ENCODE measurements at regions not wholly inside any gene's neighbourhood (a gene's known extent, or its start where the extent isn't known, plus 50 kb on each side); places are given as distances from the start of the nearest gene placed in this dataset.
"Not testable (repeated sequence)": the region's sequence is repeated elsewhere in the genome, so short reads cannot be mapped to it uniquely, and the experiment has no call there.

DNA sequence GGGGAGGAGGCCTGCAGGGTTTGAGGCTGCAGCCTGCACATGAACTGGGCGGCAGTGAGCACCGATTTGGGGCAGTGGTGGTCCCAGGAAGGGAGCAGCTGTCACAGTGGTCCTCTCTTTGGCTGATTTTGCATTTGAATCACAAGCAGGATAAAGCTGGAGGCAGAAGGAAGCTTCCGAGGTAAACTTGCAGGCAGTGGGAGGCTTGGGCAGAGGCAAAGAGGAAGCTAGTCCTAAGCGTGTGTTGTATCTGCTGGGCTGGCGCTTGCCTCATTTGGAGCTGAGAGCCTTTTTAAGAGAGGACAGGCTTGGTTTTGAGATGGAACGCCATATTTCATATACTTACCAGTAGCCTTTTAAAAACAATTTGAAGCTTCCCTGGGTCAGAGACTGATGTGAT lies 177.2 kb upstream of the PODXL start:
- no peak for DNase-seq (ENCODE audit: low read depth)

DNA sequence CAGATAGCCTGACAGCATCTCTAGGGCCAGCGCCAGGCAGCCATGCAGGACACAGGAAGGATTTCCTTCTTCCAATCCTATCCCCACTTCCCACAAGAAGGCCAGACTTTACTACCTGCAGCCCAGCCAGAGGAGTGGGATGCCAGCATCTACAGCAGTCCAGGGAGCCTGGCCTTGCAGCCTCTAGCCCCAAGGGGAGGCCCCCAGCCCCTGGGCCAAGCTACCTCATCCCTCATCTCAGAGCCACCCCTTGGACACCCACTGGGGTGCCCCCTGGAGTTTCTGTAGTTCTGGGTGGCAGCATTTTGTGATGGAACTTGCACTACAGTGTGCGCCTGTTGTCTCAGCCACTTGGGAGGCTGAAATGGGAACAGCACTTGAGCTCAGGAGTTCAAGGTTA lies 170.8 kb upstream of the PODXL start:
- no peak for DNase-seq (ENCODE audit: low read depth)

DNA sequence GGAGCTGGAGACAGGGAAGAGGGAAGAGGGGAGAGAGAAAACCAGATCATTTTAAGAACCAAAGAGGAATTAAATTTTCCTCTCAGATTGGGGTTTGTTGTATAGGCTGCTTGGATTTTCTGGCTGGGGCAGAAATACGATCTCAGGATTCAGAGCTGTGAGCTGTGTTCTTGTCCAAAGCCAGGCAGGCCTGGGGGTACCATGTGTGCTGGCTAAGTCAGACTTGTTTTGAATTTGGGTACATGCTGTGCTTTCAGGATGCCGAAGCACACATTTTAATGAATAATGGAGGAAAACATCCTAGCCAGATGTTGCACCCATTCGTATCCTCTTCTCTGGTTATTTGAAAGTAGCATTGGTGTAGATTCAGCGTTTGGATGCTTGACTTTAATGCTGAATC lies 170.3 kb upstream of the PODXL start:
- no peak for DNase-seq (ENCODE audit: low read depth)

DNA sequence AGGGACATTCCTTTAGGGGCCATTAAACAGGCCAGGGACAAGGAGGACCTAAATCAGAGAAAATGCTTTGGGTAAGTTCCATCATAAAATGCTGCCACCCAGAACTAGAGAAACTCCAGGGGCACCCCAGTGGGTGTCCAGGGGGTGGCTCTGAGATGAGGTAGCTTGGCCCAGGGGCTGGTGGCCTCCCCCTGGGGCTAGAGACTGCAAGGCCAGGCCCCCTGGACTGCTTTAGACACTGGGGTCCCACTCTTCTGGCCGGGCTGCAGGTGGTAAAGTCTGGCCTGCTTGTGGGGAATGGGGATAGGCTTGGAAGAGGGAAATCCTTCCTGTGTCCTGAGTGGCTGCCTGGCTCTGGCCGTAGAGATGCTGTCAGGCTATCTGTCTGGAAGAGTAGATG lies 169.6 kb upstream of the PODXL start:
- DNase-seq (ENCODE audit: low read depth) = no peak

DNA sequence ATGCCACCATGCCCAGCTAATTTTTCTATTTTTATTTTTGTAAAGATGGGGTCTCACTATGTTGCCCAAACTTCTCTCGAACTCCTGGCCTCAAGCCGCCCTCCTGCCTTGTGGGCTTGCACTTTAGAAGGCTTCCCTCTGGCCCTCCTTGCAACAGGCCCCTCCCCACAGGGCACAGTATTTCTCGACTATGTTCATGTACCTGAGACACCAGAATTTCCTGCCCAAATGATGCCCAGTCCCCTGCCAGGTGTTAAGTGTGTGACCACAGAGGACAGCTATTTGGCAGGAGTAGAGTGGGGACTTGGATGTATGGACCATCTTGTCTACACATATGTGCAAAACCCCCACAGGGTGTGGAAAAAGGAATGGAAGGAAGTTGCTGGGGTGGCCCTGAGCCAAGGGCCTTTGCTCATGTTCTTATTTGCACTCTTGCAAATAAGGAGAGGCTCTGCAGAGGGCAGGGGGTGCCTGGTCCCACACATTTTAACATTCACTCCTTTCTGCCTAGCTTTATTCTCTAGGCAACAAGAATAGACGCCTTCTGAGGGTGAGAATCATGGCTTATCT lies 168.4 kb upstream of the PODXL start:
- DNase-seq (ENCODE audit: low read depth) = no peak

DNA sequence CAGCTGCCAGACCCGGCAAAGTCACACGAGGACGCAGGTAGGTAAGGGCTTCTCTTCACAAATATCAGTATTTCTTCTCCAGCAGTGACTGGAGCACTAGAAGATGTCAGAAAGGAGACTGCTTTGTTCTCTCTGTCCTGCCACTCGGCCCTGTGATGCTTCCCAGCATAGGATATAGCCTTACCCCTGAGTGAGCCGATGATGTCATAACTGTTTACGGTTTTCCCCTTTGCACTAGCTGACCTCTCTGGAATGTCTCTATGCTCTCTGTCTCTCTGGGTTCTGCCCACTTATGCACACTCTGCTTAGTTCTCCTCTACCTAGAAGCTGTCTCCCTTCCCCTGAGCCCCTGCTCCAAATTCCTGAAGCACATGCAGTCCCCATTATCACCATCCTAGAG lies 167.5 kb upstream of the PODXL start:
- no peak for DNase-seq (ENCODE audit: low read depth)

DNA sequence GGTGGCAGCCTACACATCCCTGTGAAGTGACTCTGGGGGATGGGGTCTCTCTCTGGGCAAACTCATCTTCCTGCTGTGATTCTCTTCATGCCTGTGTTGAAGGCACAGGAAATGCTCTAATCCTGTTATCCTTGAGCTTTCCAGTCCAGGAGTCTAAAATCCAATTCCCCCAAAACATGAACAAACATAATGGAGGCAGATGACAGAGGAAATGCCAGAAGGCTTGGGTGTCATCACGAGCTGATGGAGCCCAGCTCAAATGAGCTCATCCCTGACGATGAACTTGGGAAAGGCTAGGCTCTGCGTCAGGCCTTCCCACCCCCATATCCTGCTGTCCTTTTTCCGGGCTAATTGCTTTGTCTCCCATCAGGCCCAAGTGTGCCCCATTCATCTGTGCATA lies 165.9 kb upstream of the PODXL start:
- DNase-seq (ENCODE audit: low read depth) = no peak

DNA sequence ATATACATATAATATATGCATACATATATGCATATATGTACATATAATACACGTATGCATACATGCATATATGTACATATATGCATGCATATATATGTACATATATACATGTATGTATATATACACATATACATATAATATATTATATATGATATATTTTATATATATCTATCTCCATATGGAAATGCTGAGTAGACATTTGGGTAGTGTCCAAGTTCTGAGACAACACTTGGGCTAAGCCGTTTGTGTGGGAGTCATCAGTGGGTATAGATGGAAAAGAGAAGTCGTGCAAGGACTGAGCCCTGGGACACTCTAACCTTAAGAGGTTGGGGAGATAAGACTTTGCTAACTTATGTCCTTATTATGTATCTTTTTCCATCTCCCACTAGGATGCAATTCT lies 165.2 kb upstream of the PODXL start:
- DNase-seq (ENCODE audit: low read depth) = no peak

DNA sequence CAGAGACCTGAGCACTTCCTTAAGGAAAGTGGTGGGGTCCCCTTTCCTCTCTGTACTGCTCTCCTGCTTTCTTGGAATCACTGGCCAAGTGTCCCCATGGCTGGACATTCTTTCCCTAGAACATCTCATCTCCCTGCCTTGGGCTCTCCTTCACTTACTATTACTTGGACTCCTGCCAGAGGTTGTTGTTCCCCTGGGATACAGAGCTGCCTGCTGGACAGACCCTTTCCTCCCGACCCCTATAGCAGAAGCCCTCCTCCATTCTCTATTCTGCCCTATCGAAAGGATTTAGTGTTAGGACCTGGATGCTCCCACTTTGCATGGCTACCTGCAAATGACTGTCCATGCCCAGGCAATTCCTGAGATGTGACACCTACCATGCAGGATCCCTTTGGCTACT lies 164.3 kb upstream of the PODXL start:
- DNase-seq (ENCODE audit: low read depth) = no peak

DNA sequence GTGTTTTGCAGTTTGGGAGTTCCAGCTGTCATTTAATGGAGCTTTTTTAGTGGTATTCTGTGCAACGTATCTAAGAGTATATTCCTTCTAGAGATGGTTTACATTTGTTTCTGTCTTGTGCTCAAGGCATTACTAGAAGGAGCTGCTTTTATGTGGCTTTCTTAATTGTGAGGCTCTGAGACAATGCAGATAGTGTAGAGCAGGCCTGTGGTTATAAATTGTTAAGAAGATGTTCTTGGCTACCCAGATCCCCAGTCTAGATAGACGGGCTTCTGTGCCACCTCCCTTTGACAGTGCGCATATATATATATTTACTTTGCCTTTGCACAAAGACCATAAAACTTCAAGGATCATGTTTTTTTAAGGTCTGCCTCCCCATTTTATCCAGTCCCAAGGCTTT lies 160.8 kb upstream of the PODXL start:
- DNase-seq (ENCODE audit: low read depth) = no peak

DNA sequence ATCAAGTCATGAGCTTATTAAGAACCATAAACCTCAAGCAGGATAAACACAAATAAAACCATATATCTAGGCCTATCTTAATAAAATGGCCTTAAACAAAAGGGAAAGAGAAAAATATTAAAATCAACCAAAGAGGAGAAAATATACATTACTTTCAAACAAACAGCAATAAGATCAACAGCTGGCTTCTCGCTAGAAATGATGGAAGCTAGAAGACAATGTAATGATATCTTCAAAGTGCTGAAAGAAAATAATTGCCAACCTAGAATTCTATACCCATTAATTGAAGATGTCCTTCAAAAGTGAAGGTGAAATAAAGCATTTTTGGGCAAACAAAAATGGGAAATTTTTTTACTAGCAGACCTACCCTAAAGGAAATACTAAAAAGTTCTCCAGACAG lies 142.9 kb upstream of the PODXL start:
- no peak for DNase-seq (ENCODE audit: low read depth)

DNA sequence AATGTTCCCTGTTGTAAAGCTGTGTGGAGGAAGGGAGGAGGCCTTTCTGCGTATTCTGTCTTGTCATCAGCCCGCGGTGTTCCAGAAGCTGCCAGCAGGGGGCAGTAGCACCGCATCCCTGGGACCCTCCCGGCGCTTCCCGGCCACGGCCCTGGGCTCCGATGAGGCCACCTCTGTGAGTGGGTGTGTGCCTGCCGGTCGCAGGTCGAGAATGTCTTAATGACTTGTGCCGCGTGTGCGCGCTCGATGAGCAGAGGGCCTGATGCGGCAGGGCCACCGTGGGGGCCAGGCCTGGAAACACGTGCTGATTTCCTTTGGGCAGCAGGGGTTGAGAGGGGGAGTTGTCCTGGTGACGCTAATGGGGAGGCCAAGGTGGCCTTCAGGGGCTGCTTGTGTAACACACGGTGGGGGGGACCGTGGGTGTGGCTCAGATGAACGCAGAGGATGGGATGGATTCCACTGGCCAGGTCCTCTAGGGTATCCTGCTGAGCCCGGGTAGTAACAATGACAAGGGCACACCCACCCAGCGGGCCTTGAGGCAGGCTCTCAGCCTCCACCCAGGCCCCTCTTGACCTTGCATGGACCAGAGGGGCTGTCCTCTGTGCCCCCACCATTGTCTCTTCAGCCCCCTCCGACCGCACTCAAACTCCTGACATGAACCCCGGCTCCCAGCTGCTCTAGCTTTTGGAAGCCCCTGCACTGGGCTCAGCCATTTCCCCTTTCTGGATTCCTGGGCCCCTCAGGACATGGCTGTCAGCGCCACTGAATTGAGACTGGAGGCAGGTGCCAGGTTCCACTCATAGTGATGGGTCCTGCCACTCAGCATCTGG lies 135.9 kb upstream of the PODXL start:
- no peak for DNase-seq (ENCODE audit: low read depth)

DNA sequence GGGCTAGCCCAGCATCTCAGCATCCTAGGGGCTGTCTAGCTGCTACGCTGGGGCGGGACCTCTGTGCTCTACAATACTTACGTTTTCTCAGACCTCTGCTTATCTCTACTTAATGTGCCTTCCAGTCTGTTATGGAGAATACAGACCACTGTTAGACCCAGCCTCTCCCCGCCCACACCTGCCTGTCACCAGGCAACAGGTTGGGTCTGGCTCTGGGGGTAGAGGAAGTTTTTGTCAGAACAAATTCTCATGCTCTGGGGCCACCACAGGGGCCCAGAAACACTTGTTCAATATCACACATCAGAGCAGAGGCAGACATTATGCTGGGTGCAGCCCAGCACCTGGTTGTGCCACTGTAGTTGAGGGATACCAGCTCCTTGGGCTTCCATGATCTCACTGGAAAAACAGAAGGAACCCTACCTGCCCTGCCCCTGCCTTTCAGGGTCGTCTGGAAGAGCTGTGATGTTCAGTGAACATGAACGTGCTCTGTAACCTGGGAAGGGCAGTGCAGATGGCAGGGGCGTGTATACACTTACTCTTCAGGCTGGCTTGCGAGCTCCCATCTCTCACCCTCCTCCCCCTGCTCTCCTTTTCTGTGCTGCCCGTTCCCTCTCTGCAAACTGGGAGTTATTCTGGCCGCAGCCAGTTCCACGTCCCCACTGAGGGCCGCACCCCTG lies 135.2 kb upstream of the PODXL start:
- DNase-seq (ENCODE audit: low read depth) = no peak

DNA sequence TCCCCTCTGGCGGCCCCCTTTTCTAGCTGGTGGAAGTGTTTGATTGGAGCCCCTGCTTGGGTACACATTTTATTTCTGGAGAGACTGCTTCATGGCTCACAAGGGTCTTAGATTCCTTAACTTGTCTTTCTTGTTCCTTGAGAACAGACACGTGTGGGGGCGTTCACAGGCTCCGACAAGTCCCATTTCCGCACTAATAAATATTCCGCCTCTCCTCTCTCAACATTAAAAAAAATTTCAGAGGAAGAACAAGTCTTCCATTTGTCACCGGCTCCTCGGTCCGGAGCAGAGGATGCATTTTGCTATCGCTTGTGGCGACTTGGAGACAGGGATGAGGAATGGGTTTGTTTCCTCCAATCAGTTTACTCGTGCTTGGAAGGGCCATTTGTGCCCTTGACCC lies 134.0 kb upstream of the PODXL start:
- no peak for DNase-seq (ENCODE audit: low read depth)

DNA sequence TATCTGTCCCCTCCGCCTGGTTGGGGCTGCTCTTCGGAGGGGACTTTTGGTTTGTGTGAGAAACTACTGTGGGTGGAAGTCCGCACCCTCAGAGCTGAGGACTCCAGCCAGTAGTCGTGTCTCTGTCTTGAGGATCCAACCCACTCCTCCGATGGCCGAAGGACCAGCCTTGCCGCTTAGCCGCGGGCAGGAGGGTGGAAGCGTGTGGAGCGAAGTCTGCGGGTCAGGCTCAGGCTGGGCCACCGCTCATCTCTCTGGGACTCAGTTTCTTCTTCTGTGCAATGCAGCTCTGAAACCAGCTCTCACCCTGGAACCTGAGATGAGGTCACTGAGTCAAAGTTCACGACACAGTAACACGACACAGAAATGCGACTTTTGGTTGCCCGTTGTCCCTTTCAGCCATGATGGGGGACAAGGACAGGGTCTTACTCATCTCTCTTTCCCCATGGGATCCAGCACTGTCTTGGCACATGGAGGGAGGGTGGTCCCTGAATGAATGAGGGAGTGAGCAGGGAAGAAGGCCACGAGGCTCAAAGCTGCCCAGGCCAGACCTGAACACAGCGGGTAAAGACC lies 133.3 kb upstream of the PODXL start:
- no peak for DNase-seq (ENCODE audit: low read depth)

DNA sequence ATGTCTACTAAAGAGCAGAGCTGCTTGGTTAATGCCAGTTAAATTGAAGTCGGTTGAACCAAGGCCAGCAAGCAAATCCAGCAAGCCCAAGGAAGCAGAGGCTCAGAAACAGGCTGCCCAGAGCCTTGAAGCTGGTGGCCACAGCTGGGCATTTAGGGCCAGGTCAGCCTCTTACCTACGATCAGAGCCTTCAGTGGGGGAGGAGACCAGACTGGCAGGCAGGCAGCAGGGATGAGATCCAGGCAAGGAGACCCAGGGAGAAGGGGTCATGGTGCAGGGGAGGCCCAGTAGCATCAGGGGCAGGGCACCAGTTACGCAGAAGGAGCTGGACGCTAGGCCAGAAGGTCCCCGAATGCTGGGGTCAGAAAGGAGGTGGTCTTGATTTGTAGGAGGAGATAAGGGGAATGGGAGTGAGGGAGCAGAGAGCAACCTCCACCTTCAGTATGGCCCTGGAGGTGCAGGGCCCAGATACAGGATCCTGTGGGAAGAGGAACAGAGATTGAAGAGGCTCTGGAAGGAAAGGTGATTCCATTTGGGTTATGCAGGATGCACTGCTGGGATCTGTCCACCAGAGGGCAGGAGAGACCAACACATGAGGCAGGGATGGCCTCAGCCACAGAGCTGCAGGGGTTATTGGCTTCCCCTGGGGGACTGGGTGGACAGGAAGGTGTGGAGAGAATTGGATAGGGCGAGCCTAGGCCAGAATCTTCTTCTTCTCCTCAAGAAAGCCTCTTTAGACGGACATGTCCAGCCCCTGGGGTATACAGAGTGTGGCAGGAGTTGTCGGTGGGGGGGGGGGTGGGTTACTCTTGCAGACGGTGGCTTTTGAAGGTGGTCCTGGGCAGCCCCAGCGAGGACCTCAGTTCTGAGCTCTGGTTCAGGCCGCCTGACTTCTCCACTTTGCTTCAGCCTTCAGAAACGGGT lies 132.6 kb upstream of the PODXL start:
- DNase-seq (ENCODE audit: low read depth) = peak; percentile 45

DNA sequence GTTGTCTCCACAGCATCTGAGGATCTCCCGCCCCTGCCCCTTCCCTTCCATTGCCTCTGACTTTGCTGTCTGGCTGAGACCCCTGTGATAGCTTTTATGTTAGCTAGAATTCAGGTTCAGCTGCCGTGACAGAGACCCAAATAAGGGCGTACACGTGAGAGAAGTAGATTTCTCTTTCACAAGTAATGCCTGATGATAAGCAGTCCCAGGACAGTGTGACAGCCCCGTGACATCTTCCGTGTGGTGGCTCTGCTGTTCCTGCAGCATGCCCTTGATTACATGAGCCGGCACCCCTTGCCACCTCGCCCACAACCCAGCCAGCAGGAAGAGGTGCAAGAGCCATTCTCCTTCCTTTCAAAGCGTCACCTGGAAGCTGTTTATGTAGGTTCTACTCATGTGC lies 130.9 kb upstream of the PODXL start:
- no peak for DNase-seq (ENCODE audit: low read depth)

DNA sequence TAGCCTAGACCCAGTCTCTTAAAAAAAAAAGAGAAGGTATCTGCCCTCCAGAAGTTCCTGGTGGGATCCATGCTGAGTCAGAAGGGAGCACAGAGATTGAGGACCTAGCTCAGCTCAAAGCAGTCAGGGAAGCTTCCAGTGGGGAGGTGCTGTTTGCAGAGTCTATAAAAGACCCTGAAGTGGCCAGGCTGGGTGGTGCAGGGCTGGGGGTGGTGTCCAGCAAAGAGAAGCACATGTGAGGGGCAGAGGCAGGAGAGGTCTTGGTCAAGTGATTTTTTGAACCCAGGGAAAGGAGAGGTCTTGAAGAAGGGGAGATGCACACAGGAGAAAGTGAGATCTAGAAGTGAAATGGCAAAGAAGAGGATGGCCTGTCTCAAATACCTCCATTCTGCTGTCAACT lies 130.4 kb upstream of the PODXL start:
- DNase-seq (ENCODE audit: low read depth) = no peak

DNA sequence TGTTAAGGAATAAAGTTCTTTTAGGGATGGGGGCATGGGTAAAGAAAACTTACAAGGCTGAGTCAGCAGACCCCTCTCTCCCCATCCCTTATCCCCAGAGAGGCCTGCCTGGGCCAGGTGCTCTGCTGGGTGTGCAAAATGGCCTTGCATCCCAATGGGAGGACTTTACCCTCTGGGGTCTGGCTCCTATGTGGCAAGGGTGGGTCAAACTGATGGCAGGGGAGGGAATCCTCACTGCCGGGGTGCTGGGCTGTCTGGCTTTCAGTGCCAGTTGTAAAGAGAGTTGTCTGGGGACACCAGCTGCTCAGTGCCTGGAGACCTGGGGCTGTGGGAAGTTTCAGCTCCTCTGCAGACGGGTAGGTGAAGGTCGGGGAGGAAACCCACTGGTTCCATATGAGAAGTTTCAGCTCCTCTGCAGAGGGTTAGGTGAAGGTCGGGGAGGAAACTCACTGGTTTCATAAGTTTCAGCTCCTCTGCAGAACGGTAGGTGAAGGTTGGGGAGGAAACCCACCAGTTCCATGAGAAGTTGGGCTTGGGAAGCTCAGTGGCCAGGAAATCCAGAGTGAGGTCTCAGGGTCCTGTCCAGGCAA lies 127.2 kb upstream of the PODXL start:
- no peak for DNase-seq (ENCODE audit: low read depth)

DNA sequence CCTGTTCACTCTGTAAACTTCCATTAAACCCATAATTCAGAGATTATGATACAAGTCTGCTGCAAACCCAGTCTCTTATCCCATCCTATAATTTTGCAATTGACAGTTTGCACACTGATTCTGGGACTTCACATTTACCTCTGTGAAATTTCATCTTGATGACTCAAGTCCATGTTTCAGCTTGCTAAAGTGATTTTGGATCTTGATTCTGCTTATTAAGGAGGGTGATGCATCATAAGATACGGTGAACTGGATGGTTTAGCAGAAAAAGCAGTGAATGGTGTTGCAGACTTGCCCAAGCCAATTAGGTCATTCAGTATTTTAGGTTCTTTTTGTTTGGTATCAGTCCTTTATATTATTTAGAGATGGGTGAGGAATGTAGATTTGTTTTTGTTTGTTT lies 125.5 kb upstream of the PODXL start:
- no peak for DNase-seq (ENCODE audit: low read depth)

DNA sequence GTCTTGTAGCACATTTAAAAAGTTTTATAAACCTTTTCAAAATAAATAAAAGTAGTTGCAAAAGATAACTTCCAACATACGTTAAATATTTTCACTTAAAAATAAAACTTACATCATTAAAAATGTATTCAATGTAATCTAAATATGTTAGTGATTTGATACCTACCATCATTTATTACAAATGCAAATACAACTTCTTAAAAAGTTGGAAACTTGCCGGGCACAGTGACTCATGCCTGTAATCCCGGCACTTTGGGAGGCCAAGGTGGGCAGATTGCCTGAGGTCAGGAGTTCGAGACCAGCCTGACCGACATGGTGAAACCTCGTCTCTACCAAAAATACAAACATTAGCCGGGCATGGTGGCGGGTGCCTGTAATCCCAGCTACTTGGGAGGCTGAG lies 122.6 kb upstream of the PODXL start:
- not testable (repeated sequence) for DNase-seq (ENCODE audit: low read depth)

DNA sequence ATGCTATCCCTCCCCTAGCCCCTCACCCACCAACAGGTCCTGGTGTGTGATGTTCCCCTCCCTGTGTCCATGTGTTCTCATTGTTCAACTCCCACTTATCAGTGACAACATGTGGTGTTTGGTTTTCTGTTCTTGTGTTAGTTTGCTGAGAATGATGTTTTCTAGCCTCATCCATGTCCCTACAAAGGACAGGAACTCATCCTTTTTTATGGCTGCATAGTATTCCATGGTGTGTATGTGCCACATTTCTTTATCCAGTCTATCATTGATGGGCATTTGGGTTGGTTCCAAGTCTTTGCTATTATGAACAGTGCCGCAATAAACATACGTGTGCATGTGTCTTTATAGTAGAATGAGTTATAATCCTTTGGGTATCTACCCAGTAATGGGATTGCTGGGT lies 120.4 kb upstream of the PODXL start:
- DNase-seq (ENCODE audit: low read depth) = not testable (repeated sequence)

Data from activated T-cell treated with anti-CD3 and anti-CD28 coated beads for 24 hours (primary cell).